GM23248 (cell line): ENCODE measurements at regions not wholly inside any gene's neighbourhood (a gene's known extent, or its start where the extent isn't known, plus 50 kb on each side); places are given as distances from the start of the nearest gene placed in this dataset.

Experiments
- EZH2 ChIP-seq: fragments of 200-600 bp; sonication (generic); IDR thresholded peaks from 2 replicates; pipeline ENCODE4 v1.6.1; 2018; ENCODE audit warnings: antibody characterized with exemption, mild to moderate bottlenecking; ENCODE audit not compliant: insufficient read depth, poor library complexity, severe bottlenecking
- EZH2phosphoT487 ChIP-seq: fragments of 200-600 bp; sonication (generic); IDR thresholded peaks from 2 replicates; pipeline ENCODE4 v1.6.1; 2018; ENCODE audit warnings: antibody characterized with exemption, moderate library complexity, mild to moderate bottlenecking, low read depth; ENCODE audit not compliant: insufficient read depth

DNA sequence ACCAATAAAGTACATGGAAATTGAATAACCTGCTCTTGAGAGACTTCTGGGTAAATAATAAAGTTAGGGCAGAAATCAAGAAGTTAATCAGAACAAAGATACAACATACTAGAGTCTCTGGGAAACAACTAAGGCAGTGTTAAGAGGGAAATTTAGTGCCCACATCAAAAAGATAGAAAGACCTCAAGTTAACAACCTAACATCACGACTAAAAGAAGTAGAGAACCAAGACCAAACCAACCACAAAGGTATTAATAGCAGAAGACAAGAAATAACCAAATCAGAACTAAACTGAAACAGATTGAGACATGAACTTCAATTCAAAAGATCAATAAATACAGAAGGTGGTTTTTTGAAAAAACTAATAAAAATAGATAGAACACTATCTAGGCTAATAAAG lies 140.7 kb downstream of the JRKL start:
- TF ChIP-seq EZH2 = no peak
- TF ChIP-seq EZH2phosphoT487 = no peak
